ENCODE measurements at regions not wholly inside any gene's neighbourhood (a gene's known extent, or its start where the extent isn't known, plus 50 kb on each side); places are given as distances from the start of the nearest gene placed in this dataset.
A peak's percentile ranks its signal among the peaks of the same experiment; 100 is the strongest.

- FAIRE-seq = no peak
These were observed 126.5 kb upstream of the HDAC9 start for GRCh38 chr7:18369011-18369410.

- FAIRE-seq = no peak
These were observed 124.9 kb upstream of the HDAC9 start for GRCh38 chr7:18370633-18371032.

GRCh38 chr7:18378989-18379605, 116.5 kb upstream of the HDAC9 start:
- FAIRE-seq = peak; percentile 55

GRCh38 chr7:18384491-18385143, 110.9 kb upstream of the HDAC9 start:
- FAIRE-seq = no peak

- FAIRE-seq = no peak
These were observed 108.9 kb upstream of the HDAC9 start for GRCh38 chr7:18386607-18387006.

GRCh38 chr7:18387191-18387735, 108.3 kb upstream of the HDAC9 start:
- no peak for FAIRE-seq

GRCh38 chr7:18390535-18390907, 105.0 kb upstream of the HDAC9 start:
- FAIRE-seq = no peak

- no peak for FAIRE-seq
These were observed 102.0 kb upstream of the HDAC9 start for GRCh38 chr7:18393465-18394118.

- no peak for FAIRE-seq
These were observed 99.7 kb upstream of the HDAC9 start for GRCh38 chr7:18395868-18396267.

GRCh38 chr7:18396953-18397352, 98.6 kb upstream of the HDAC9 start:
- FAIRE-seq = no peak

- no peak for FAIRE-seq
These were observed 95.9 kb upstream of the HDAC9 start for GRCh38 chr7:18399436-18400235.

GRCh38 chr7:18400275-18400674, 95.3 kb upstream of the HDAC9 start:
- no peak for FAIRE-seq

GRCh38 chr7:18400726-18401125, 94.8 kb upstream of the HDAC9 start:
- no peak for FAIRE-seq

GRCh38 chr7:18401757-18402156, 93.8 kb upstream of the HDAC9 start:
- no peak for FAIRE-seq

- no peak for FAIRE-seq
These were observed 92.9 kb upstream of the HDAC9 start for GRCh38 chr7:18402488-18403183.

GRCh38 chr7:18405726-18406125, 89.8 kb upstream of the HDAC9 start:
- no peak for FAIRE-seq

GRCh38 chr7:18407385-18407784, 88.2 kb upstream of the HDAC9 start:
- no peak for FAIRE-seq

- no peak for FAIRE-seq
These were observed 87.1 kb upstream of the HDAC9 start for GRCh38 chr7:18408461-18408860.

GRCh38 chr7:18408868-18409267, 86.7 kb upstream of the HDAC9 start:
- no peak for FAIRE-seq

GRCh38 chr7:18413447-18413846, 82.1 kb upstream of the HDAC9 start:
- peak; percentile 38 for FAIRE-seq

- no peak for FAIRE-seq
These were observed 80.7 kb upstream of the HDAC9 start for GRCh38 chr7:18414885-18415284.

- FAIRE-seq = no peak
These were observed 78.6 kb upstream of the HDAC9 start for GRCh38 chr7:18416988-18417387.

- no peak for FAIRE-seq
These were observed 76.1 kb upstream of the HDAC9 start for GRCh38 chr7:18419456-18419855.
